Germinal center (tissue), 1 donor: ENCODE measurements at regions not wholly inside any gene's neighbourhood (a gene's known extent, or its start where the extent isn't known, plus 50 kb on each side); places are given as distances from the start of the nearest gene placed in this dataset.

Source experiments
- DNase-seq: peaks from one replicate; pipeline ENCODE4 v3.0.0; 2012; ENCODE audit warnings: mixed read lengths, low spot score

GRCh38 chr2:120455390-120455789 is 109.5 kb downstream of the INHBB start:
- no peak for DNase-seq

- no peak for DNase-seq
Measured at GRCh38 chr2:120456867-120457266, 110.9 kb downstream of the INHBB start.

GRCh38 chr2:120460511-120460910 is 114.6 kb downstream of the INHBB start:
- DNase-seq, result no peak

- no peak for DNase-seq
Measured at GRCh38 chr2:120461092-120461491, 115.2 kb downstream of the INHBB start.

- DNase-seq, result no peak
Measured at GRCh38 chr2:120461546-120462537, 115.9 kb downstream of the INHBB start.

GRCh38 chr2:120463527-120463926 is 117.6 kb downstream of the INHBB start:
- DNase-seq, result no peak

GRCh38 chr2:120463996-120464395 is 118.1 kb downstream of the INHBB start:
- DNase-seq, result no peak

- DNase-seq, result no peak
Measured at GRCh38 chr2:120464448-120464931, 118.6 kb downstream of the INHBB start.

GRCh38 chr2:120465012-120465700 is 119.2 kb downstream of the INHBB start:
- no peak for DNase-seq

GRCh38 chr2:120465701-120465988 is 119.7 kb downstream of the INHBB start:
- no peak for DNase-seq

- no peak for DNase-seq
Measured at GRCh38 chr2:120465989-120466703, 120.2 kb downstream of the INHBB start.

GRCh38 chr2:120466704-120467054 is 120.7 kb downstream of the INHBB start:
- DNase-seq, result no peak

GRCh38 chr2:120468136-120468535 is 122.2 kb downstream of the INHBB start:
- no peak for DNase-seq

GRCh38 chr2:120469426-120469825 is 123.5 kb downstream of the INHBB start:
- no peak for DNase-seq

GRCh38 chr2:120470041-120470965 is 124.4 kb downstream of the INHBB start:
- DNase-seq, result no peak

- DNase-seq, result no peak
Measured at GRCh38 chr2:120471166-120471565, 125.2 kb downstream of the INHBB start.

GRCh38 chr2:120472031-120472430 is 126.1 kb downstream of the INHBB start:
- DNase-seq, result no peak

GRCh38 chr2:120472891-120473309 is 127.0 kb downstream of the INHBB start:
- DNase-seq, result no peak

GRCh38 chr2:120473522-120474271 is 127.8 kb downstream of the INHBB start:
- DNase-seq, result no peak

GRCh38 chr2:120474486-120474885 is 128.6 kb downstream of the INHBB start:
- no peak for DNase-seq

- no peak for DNase-seq
Measured at GRCh38 chr2:120476141-120476540, 130.2 kb downstream of the INHBB start.
